ENCODE measurements at regions not wholly inside any gene's neighbourhood (a gene's known extent, or its start where the extent isn't known, plus 50 kb on each side); places are given as distances from the start of the nearest gene placed in this dataset.

GRCh38 chr3:180359953-180360279 is 242.0 kb upstream of the TTC14 start:
- DNase-seq (ENCODE audit: insufficient read length, low spot score), result no peak
- no peak for TF ChIP-seq CTCF (IDR thresholded peaks at IDR 0.05; ENCODE audit: insufficient read depth, missing control alignments)
- FAIRE-seq, result no peak

- FAIRE-seq (no peak), DNase-seq (ENCODE audit: insufficient read length, low spot score) (no peak)
- TF ChIP-seq CTCF (IDR thresholded peaks at IDR 0.05; ENCODE audit: insufficient read depth, missing control alignments), result no peak
Observed at GRCh38 chr3:180362081-180362480, 239.9 kb upstream of the TTC14 start.

- TF ChIP-seq CTCF (IDR thresholded peaks at IDR 0.05; ENCODE audit: insufficient read depth, missing control alignments), result no peak
- FAIRE-seq, result no peak
- no peak for DNase-seq (ENCODE audit: insufficient read length, low spot score)
Observed at GRCh38 chr3:180375831-180376230, 226.1 kb upstream of the TTC14 start.

- no peak for TF ChIP-seq CTCF (IDR thresholded peaks at IDR 0.05; ENCODE audit: insufficient read depth, missing control alignments)
- no peak for FAIRE-seq
- no peak for DNase-seq (ENCODE audit: insufficient read length, low spot score)
Observed at GRCh38 chr3:180378496-180378895, 223.5 kb upstream of the TTC14 start.

- FAIRE-seq, result no peak
- TF ChIP-seq CTCF (IDR thresholded peaks at IDR 0.05; ENCODE audit: insufficient read depth, missing control alignments), result no peak
- DNase-seq (ENCODE audit: insufficient read length, low spot score), result no peak
Observed at GRCh38 chr3:180382638-180383180, 219.3 kb upstream of the TTC14 start.

- no peak for TF ChIP-seq CTCF (IDR thresholded peaks at IDR 0.05; ENCODE audit: insufficient read depth, missing control alignments)
- no peak for FAIRE-seq
- DNase-seq (ENCODE audit: insufficient read length, low spot score), result no peak
Observed at GRCh38 chr3:180383332-180384020, 218.5 kb upstream of the TTC14 start.

- FAIRE-seq, result no peak
- no peak for TF ChIP-seq CTCF (IDR thresholded peaks at IDR 0.05; ENCODE audit: insufficient read depth, missing control alignments)
- DNase-seq (ENCODE audit: insufficient read length, low spot score), result no peak
Observed at GRCh38 chr3:180390313-180390712, 211.7 kb upstream of the TTC14 start.
